ENCODE measurements at regions not wholly inside any gene's neighbourhood (a gene's known extent, or its start where the extent isn't known, plus 50 kb on each side); places are given as distances from the start of the nearest gene placed in this dataset.

DNA sequence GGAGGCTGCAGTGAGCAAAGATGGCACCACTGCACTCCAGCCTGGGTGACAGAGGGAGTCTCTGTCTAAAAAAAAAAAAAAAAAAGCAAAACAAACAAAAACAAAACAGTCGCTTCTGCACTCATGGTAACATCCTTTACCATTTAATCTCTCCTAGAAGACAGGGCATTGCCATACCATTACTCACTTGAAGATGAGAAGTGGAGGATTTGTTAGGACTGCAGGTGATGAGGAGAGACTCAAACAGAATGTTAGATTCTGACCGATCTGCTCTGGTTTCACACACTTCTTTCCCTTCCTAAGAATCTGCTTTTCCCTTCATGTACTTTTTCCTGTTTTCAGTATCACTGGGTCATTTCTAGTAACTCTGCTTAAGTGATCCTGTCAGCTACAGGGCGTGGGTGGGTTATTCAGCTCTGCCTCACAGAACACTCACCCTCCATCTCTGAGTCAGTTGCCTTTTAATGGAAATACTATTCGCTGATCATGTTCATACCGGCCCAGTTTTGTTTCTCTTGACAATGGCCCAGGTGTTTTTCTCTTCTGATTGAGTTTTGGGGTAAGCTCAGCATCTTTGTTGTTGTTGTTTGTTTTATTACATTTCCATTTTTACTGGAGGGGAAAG, 148.0 kb upstream of the ERG start:
- no peak overlapping the region for H3K27ac ChIP-seq (ENCODE audit: low read length)
- DNase-seq = no peak

DNA sequence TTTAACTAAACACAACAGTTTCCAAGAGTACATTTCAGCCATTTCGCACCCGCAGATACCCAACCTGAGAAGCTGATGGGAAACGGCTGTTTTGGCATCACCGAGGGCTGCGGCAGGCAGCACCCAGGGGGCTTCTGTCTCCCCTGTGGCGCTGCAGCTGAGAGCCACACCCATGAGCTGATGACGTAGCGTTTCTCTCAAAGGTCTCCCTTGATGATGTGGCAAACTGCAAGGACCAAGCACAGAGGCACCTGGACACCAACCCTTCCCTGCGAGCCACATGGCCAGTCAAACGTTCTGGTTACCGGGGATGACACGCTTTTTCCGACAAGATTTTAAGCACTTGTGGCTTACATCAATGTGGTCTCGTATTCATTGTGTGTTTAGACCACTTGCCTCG, 150.8 kb upstream of the ERG start:
- Histone ChIP-seq H3K9ac (ENCODE audit: low read depth, low read length) (no peak overlapping the region), H3K9me3 (ENCODE audit: insufficient read depth, low read length, severe bottlenecking) (no peaks in the 10 kb centered on the region), H3K4me3 (ENCODE audit: low read depth in 1 of 2, low read length in 2 of 2) (no peak overlapping the region), H2AFZ (ENCODE audit: low read depth, low read length) (no peak overlapping the region), H3K36me3 (ENCODE audit: insufficient read depth, low read length) (no peaks in the 10 kb centered on the region), H3K4me2 (ENCODE audit: insufficient read depth, low read length) (no peak overlapping the region), H3K27me3 (ENCODE audit: insufficient read depth, low read length, poor library complexity) (peaks cover 30% of the 10 kb centered on the region), H3K4me1 (ENCODE audit: insufficient read depth, low read length) (no peaks in the 10 kb centered on the region), H3K27ac (ENCODE audit: low read length) (no peak overlapping the region), H3K79me2 (ENCODE audit: insufficient read depth, low read length) (no peaks in the 10 kb centered on the region), H4K20me1 (ENCODE audit: insufficient read depth, low read length) (no peaks in the 10 kb centered on the region)
- ATAC-seq (ENCODE audit: insufficient read depth, low read depth) (no peak), DNase-seq (no peak)
- no peak for TF ChIP-seq EZH2 (IDR thresholded peaks at IDR 0.05; ENCODE audit: borderline replicate concordance, low read depth, low read length, severe bottlenecking)
- TF ChIP-seq, protein P1, sequence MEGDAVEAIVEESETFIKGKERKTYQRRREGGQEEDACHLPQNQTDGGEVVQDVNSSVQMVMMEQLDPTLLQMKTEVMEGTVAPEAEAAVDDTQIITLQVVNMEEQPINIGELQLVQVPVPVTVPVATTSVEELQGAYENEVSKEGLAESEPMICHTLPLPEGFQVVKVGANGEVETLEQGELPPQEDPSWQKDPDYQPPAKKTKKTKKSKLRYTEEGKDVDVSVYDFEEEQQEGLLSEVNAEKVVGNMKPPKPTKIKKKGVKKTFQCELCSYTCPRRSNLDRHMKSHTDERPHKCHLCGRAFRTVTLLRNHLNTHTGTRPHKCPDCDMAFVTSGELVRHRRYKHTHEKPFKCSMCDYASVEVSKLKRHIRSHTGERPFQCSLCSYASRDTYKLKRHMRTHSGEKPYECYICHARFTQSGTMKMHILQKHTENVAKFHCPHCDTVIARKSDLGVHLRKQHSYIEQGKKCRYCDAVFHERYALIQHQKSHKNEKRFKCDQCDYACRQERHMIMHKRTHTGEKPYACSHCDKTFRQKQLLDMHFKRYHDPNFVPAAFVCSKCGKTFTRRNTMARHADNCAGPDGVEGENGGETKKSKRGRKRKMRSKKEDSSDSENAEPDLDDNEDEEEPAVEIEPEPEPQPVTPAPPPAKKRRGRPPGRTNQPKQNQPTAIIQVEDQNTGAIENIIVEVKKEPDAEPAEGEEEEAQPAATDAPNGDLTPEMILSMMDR (IDR thresholded peaks at IDR 0.05; ENCODE audit: borderline replicate concordance, extremely low read depth, low read length, poor library complexity, severe bottlenecking) = no peak

More for the DNA sequence above, 148.0 kb upstream of the ERG start:
- no peaks in the 10 kb centered on the region for H3K9me3 ChIP-seq (ENCODE audit: insufficient read depth, low read length, severe bottlenecking)
- peaks cover 37% of the 10 kb centered on the region for H3K27me3 ChIP-seq (ENCODE audit: insufficient read depth, low read length, poor library complexity)
- TF ChIP-seq, protein P1 (IDR thresholded peaks at IDR 0.05; ENCODE audit: borderline replicate concordance, extremely low read depth, low read length, poor library complexity, severe bottlenecking) = no peak
- no peak for TF ChIP-seq EZH2 (IDR thresholded peaks at IDR 0.05; ENCODE audit: borderline replicate concordance, low read depth, low read length, severe bottlenecking)
- H3K79me2 ChIP-seq (ENCODE audit: insufficient read depth, low read length) = no peaks in the 10 kb centered on the region
- H4K20me1 ChIP-seq (ENCODE audit: insufficient read depth, low read length) = no peaks in the 10 kb centered on the region
- no peak for ATAC-seq (ENCODE audit: insufficient read depth, low read depth)
- H3K4me2 ChIP-seq (ENCODE audit: insufficient read depth, low read length) = no peak overlapping the region
- H2AFZ ChIP-seq (ENCODE audit: low read depth, low read length) = no peak overlapping the region
- no peaks in the 10 kb centered on the region for H3K36me3 ChIP-seq (ENCODE audit: insufficient read depth, low read length)
- H3K9ac ChIP-seq (ENCODE audit: low read depth, low read length) = no peak overlapping the region
- no peak overlapping the region for H3K4me3 ChIP-seq (ENCODE audit: low read depth in 1 of 2, low read length in 2 of 2)
- H3K4me1 ChIP-seq (ENCODE audit: insufficient read depth, low read length) = no peaks in the 10 kb centered on the region

DNA sequence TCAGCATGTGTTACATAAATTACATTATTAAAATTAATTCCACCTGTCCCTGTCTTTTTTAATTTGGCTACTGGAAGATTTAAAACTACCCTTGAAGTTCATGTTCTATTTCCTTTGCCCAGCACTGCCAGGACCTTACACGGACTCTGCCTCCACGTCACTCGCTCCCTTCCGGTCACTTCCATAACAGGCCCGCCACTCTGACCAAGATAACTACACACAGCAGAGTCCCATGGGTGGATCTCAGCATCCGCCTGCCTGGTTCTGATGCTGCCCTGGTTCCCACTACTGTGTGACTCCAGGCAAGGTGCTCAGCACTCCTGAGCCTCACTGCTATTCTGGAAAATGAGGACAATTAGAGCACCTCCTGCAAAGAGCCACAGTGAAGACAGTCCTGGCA, 153.3 kb upstream of the ERG start:
- Histone ChIP-seq H3K4me1 (ENCODE audit: insufficient read depth, low read length) (no peaks in the 10 kb centered on the region), H3K36me3 (ENCODE audit: insufficient read depth, low read length) (no peaks in the 10 kb centered on the region), H3K79me2 (ENCODE audit: insufficient read depth, low read length) (no peaks in the 10 kb centered on the region), H3K27me3 (ENCODE audit: insufficient read depth, low read length, poor library complexity) (peaks cover 48% of the 10 kb centered on the region), H2AFZ (ENCODE audit: low read depth, low read length) (no peak overlapping the region), H4K20me1 (ENCODE audit: insufficient read depth, low read length) (no peaks in the 10 kb centered on the region), H3K9me3 (ENCODE audit: insufficient read depth, low read length, severe bottlenecking) (no peaks in the 10 kb centered on the region), H3K27ac (ENCODE audit: low read length) (no peak overlapping the region), H3K4me3 (ENCODE audit: low read depth in 1 of 2, low read length in 2 of 2) (no peak overlapping the region), H3K9ac (ENCODE audit: low read depth, low read length) (no peak overlapping the region), H3K4me2 (ENCODE audit: insufficient read depth, low read length) (no peak overlapping the region)
- no peak for DNase-seq
- TF ChIP-seq, protein P1 (IDR thresholded peaks at IDR 0.05; ENCODE audit: borderline replicate concordance, extremely low read depth, low read length, poor library complexity, severe bottlenecking) = no peak
- TF ChIP-seq EZH2 (IDR thresholded peaks at IDR 0.05; ENCODE audit: borderline replicate concordance, low read depth, low read length, severe bottlenecking) = no peak
- ATAC-seq (ENCODE audit: insufficient read depth, low read depth) = no peak

Measured in DND-41 (cell line).